ENCODE measurements at regions not wholly inside any gene's neighbourhood (a gene's known extent, or its start where the extent isn't known, plus 50 kb on each side); places are given as distances from the start of the nearest gene placed in this dataset.

DNA sequence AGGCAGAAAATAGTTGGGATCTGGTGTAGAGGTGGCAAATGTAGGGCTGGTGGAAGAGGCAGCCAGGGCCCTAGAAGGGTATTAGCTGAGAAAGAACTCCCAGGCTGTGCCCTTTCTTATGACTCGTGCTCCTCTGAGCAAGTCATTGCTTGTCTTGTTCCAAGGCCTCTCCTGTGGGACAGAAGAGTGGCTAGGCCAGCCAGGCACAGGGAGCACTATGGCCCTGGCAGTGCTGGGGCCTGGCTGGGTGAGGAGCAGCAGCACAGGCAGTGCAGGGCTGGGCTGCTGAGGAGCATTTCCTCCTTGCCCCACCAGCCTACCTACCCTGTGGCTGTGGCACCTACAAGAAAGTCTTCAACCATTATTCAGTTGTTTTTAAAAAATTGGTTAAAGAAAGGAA is 298.5 kb upstream of the NR3C2 start:
- Histone ChIP-seq H3K27ac (no peak overlapping the region), H3K4me3 (no peak overlapping the region), H3K9me3 (ENCODE audit: low read depth) (no peaks in the 10 kb centered on the region), H3K36me3 (no peaks in the 10 kb centered on the region), H3K4me1 (ENCODE audit: low read depth) (no peaks in the 10 kb centered on the region), H3K27me3 (no peaks in the 10 kb centered on the region)
- TF ChIP-seq, protein P1, sequence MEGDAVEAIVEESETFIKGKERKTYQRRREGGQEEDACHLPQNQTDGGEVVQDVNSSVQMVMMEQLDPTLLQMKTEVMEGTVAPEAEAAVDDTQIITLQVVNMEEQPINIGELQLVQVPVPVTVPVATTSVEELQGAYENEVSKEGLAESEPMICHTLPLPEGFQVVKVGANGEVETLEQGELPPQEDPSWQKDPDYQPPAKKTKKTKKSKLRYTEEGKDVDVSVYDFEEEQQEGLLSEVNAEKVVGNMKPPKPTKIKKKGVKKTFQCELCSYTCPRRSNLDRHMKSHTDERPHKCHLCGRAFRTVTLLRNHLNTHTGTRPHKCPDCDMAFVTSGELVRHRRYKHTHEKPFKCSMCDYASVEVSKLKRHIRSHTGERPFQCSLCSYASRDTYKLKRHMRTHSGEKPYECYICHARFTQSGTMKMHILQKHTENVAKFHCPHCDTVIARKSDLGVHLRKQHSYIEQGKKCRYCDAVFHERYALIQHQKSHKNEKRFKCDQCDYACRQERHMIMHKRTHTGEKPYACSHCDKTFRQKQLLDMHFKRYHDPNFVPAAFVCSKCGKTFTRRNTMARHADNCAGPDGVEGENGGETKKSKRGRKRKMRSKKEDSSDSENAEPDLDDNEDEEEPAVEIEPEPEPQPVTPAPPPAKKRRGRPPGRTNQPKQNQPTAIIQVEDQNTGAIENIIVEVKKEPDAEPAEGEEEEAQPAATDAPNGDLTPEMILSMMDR (IDR thresholded peaks at IDR 0.05; ENCODE audit: low read depth, low read length), result no peak
- no peak for DNase-seq (ENCODE audit: low read depth in 1 of 2, low spot score in 1 of 2)

- no peaks in the 10 kb centered on the region for H3K27me3 ChIP-seq
- H3K9me3 ChIP-seq (ENCODE audit: low read depth), result no peaks in the 10 kb centered on the region
- no peak for DNase-seq (ENCODE audit: low read depth in 1 of 2, low spot score in 1 of 2)
- H3K36me3 ChIP-seq, result no peaks in the 10 kb centered on the region
- H3K4me1 ChIP-seq (ENCODE audit: low read depth), result no peaks in the 10 kb centered on the region
- no peak overlapping the region for H3K27ac ChIP-seq
- H3K4me3 ChIP-seq, result no peak overlapping the region
- TF ChIP-seq, protein P1 (IDR thresholded peaks at IDR 0.05; ENCODE audit: low read depth, low read length), result no peak
Observed at GRCh38 chr4:148737061-148737770, 295.0 kb upstream of the NR3C2 start.

- H3K4me1 ChIP-seq (ENCODE audit: low read depth), result no peaks in the 10 kb centered on the region
- no peaks in the 10 kb centered on the region for H3K27me3 ChIP-seq
- H3K27ac ChIP-seq, result no peak overlapping the region
- H3K36me3 ChIP-seq, result no peaks in the 10 kb centered on the region
- H3K9me3 ChIP-seq (ENCODE audit: low read depth), result no peaks in the 10 kb centered on the region
- no peak overlapping the region for H3K4me3 ChIP-seq
- no peak for DNase-seq (ENCODE audit: low read depth in 1 of 2, low spot score in 1 of 2)
- TF ChIP-seq, protein P1 (IDR thresholded peaks at IDR 0.05; ENCODE audit: low read depth, low read length), result no peak
Observed at GRCh38 chr4:148735432-148736155, 293.4 kb upstream of the NR3C2 start.

GRCh38 chr4:148730766-148731165 is 288.6 kb upstream of the NR3C2 start:
- H3K36me3 ChIP-seq, result no peaks in the 10 kb centered on the region
- no peak overlapping the region for H3K27ac ChIP-seq
- H3K9me3 ChIP-seq (ENCODE audit: low read depth), result no peaks in the 10 kb centered on the region
- H3K4me1 ChIP-seq (ENCODE audit: low read depth), result no peaks in the 10 kb centered on the region
- no peaks in the 10 kb centered on the region for H3K27me3 ChIP-seq
- no peak overlapping the region for H3K4me3 ChIP-seq
- TF ChIP-seq, protein P1 (IDR thresholded peaks at IDR 0.05; ENCODE audit: low read depth, low read length), result no peak
- no peak for DNase-seq (ENCODE audit: low read depth in 1 of 2, low spot score in 1 of 2)

DNA sequence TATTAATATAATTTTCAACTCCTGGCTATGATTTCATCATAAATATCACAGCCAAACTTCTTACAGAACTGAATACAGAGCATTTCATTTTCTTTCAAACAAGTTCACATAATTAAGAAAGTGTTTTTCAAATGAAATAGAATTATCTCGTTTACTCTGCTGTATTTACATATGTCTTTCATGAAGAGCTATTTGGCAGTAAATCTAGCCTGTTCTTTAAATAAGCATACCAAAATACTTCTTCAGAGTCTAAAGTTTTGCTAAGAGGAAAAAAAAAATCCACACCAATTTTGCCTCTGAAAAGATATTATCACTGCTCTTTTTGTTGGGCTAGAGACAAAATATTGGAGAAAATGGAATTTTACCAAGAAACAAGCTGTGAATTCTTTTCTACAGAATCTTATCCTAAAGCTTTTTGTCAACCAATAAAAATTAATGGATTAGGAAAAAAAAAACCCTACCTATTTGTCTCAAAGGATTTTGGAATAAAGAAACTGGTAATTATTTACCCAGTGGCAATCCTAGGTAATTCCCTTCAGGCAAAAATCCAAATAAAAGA is 287.9 kb upstream of the NR3C2 start:
- Histone ChIP-seq H3K27ac (no peak overlapping the region), H3K4me1 (ENCODE audit: low read depth) (no peaks in the 10 kb centered on the region), H3K4me3 (no peak overlapping the region), H3K9me3 (ENCODE audit: low read depth) (no peaks in the 10 kb centered on the region), H3K27me3 (no peaks in the 10 kb centered on the region), H3K36me3 (no peaks in the 10 kb centered on the region)
- TF ChIP-seq, protein P1 (IDR thresholded peaks at IDR 0.05; ENCODE audit: low read depth, low read length), result no peak
- no peak for DNase-seq (ENCODE audit: low read depth in 1 of 2, low spot score in 1 of 2)
